Progenitor cell of endocrine pancreas (in vitro differentiated cells): ENCODE measurements at regions not wholly inside any gene's neighbourhood (a gene's known extent, or its start where the extent isn't known, plus 50 kb on each side); places are given as distances from the start of the nearest gene placed in this dataset.
"Not testable (repeated sequence)": the region's sequence is repeated elsewhere in the genome, so short reads cannot be mapped to it uniquely, and the experiment has no call there.

Source experiments
- DNase-seq: peaks from one replicate; pipeline ENCODE4 v3.0.0; 2021; ENCODE audit warnings: low spot score; ENCODE audit not compliant: unreplicated experiment
- H3K27ac Mint-ChIP-seq: 2 replicates; pipeline ENCODE4 v1.8.0; 2021; ENCODE audit warnings: mild to moderate bottlenecking, moderate library complexity, mixed read lengths
- H3K27me3 Mint-ChIP-seq: 2 replicates; pipeline ENCODE4 v1.8.0; 2021; ENCODE audit warnings: mixed read lengths
- H3K36me3 Mint-ChIP-seq: 2 replicates; pipeline ENCODE4 v1.8.0; 2022; ENCODE audit warnings: mixed read lengths; ENCODE audit not compliant: insufficient read depth
- H3K4me1 Mint-ChIP-seq: 2 replicates; pipeline ENCODE4 v1.8.0; 2021; ENCODE audit warnings: low read depth, mixed read lengths
- H3K4me3 Mint-ChIP-seq: 2 replicates; pipeline ENCODE4 v1.8.0; 2021; ENCODE audit warnings: low read depth, mild to moderate bottlenecking, moderate library complexity, mixed read lengths
- H3K9me3 Mint-ChIP-seq: 2 replicates; pipeline ENCODE4 v1.8.0; 2021; ENCODE audit warnings: low read depth, mixed read lengths
- CTCF ChIP-seq: fragments of 200-600 bp; sonication (generic); IDR thresholded peaks from one replicate; pipeline ENCODE4 v1.5.0; 2021; ENCODE audit warnings: antibody characterized with exemption, mild to moderate bottlenecking; ENCODE audit not compliant: unreplicated experiment

GRCh38 chr4:110348711-110349383, 127.1 kb upstream of the ENPEP start:
- Mint-ChIP-seq H3K27ac (no peak overlapping the region), H3K4me1 (no peaks in the 10 kb centered on the region), H3K27me3 (peaks cover 4% of the 10 kb centered on the region), H3K4me3 (no peak overlapping the region), H3K36me3 (no peaks in the 10 kb centered on the region), H3K9me3 (no peaks in the 10 kb centered on the region)
- TF ChIP-seq CTCF = no peak
- no peak for DNase-seq

- Mint-ChIP-seq H3K4me3 (no peak overlapping the region), H3K27me3 (peaks cover 4% of the 10 kb centered on the region), H3K36me3 (no peaks in the 10 kb centered on the region), H3K9me3 (no peaks in the 10 kb centered on the region), H3K4me1 (no peaks in the 10 kb centered on the region), H3K27ac (no peak overlapping the region)
- DNase-seq = no peak
- no peak for TF ChIP-seq CTCF
Measured at GRCh38 chr4:110347805-110348204, 128.2 kb upstream of the ENPEP start.

GRCh38 chr4:110344165-110344564, 131.8 kb upstream of the ENPEP start:
- peak; percentile 49 for TF ChIP-seq CTCF
- no peaks in the 10 kb centered on the region for H3K4me1 Mint-ChIP-seq
- no peak overlapping the region for H3K27ac Mint-ChIP-seq
- no peak overlapping the region for H3K4me3 Mint-ChIP-seq
- H3K9me3 Mint-ChIP-seq = no peaks in the 10 kb centered on the region
- H3K27me3 Mint-ChIP-seq = peaks cover 4% of the 10 kb centered on the region
- no peak for DNase-seq
- no peaks in the 10 kb centered on the region for H3K36me3 Mint-ChIP-seq

- Mint-ChIP-seq H3K36me3 (no peaks in the 10 kb centered on the region), H3K9me3 (no peaks in the 10 kb centered on the region), H3K4me1 (no peaks in the 10 kb centered on the region), H3K27ac (no peak overlapping the region), H3K27me3 (peaks cover 4% of the 10 kb centered on the region), H3K4me3 (no peak overlapping the region)
- no peak for DNase-seq
- TF ChIP-seq CTCF = no peak
Measured at GRCh38 chr4:110343534-110343933, 132.4 kb upstream of the ENPEP start.

- H3K27me3 Mint-ChIP-seq, H3K9me3 Mint-ChIP-seq, DNase-seq, H3K4me1 Mint-ChIP-seq, H3K4me3 Mint-ChIP-seq, H3K27ac Mint-ChIP-seq, H3K36me3 Mint-ChIP-seq: not testable (repeated sequence)
Measured at GRCh38 chr4:110341118-110341517, 134.8 kb upstream of the ENPEP start.

GRCh38 chr4:110335399-110335798, 137.0 kb upstream of the ELOVL6 start:
- TF ChIP-seq CTCF = no peak
- DNase-seq = no peak
- Mint-ChIP-seq H3K27me3 (no peaks in the 10 kb centered on the region), H3K4me1 (no peaks in the 10 kb centered on the region), H3K4me3 (no peak overlapping the region), H3K27ac (no peak overlapping the region), H3K9me3 (peaks cover under 1% of the 10 kb centered on the region), H3K36me3 (no peaks in the 10 kb centered on the region)
